Vagina (tissue), 2 donors: ENCODE measurements at regions not wholly inside any gene's neighbourhood (a gene's known extent, or its start where the extent isn't known, plus 50 kb on each side); places are given as distances from the start of the nearest gene placed in this dataset.

Experiments used
- DNase-seq, 2 donors: peaks; one replicate each; pipeline ENCODE4 v3.0.0-alpha.2; 2017; ENCODE audit errors: extremely low spot score in 2 of 2
- H3K27ac ChIP-seq: fragments of 200-600 bp; sonication (generic); one replicate; pipeline ENCODE4 v1.5.1; 2019
- H3K27me3 ChIP-seq: fragments of 200-600 bp; sonication (generic); one replicate; pipeline ENCODE4 v1.5.1; 2019
- H3K36me3 ChIP-seq, 2 donors: fragments of 200-600 bp; sonication (generic); one replicate each; pipeline ENCODE4 v1.5.1; 2017 to 2019
- H3K4me1 ChIP-seq: fragments of 200-600 bp; sonication (generic); one replicate; pipeline ENCODE4 v1.5.1; 2019
- H3K4me3 ChIP-seq, 2 donors: fragments of 200-600 bp; sonication (generic); 1 replicate in 1 of 2; 2 replicates in 1 of 2; pipeline ENCODE4 v1.5.1; 2016 to 2019
- H3K9me3 ChIP-seq: fragments of 200-600 bp; sonication (generic); one replicate; pipeline ENCODE4 v1.5.1; 2019
- CTCF ChIP-seq, 3 experiments: fragments of 450-650 bp in 2 of 3; fragments of 200-600 bp in 1 of 3; sonication (generic) in 1 of 3; IDR thresholded peaks; one replicate each; pipeline ENCODE4 v1.5.1; 2017 to 2019; ENCODE audit warnings: antibody characterized with exemption in 3 of 3, mild to moderate bottlenecking in 2 of 3, moderate library complexity in 2 of 3
- POLR2A ChIP-seq, 2 donors: fragments of 450-650 bp; IDR thresholded peaks; one replicate each; pipeline ENCODE4 v1.6.1; 2017; ENCODE audit warnings: antibody characterized with exemption in 2 of 2, mild to moderate bottlenecking in 2 of 2, moderate library complexity in 2 of 2
- POLR2AphosphoS5 ChIP-seq, 2 donors: sonication (generic); formaldehyde crosslinking; IDR thresholded peaks; one replicate each; pipeline ENCODE4 v1.9.0; 2017; ENCODE audit warnings: antibody characterized with exemption in 2 of 2, mild to moderate bottlenecking in 2 of 2, low read depth in 1 of 2; ENCODE audit not compliant: insufficient read depth in 1 of 2
- intact Hi-C: fragments of 100-400 bp; cut with DNase I; formaldehyde crosslinking; loops from one replicate; pipeline ENCODE4 v1.15.1; 2023

- intact Hi-C loops: no loop called here
- Histone ChIP-seq H3K9me3 (no peaks in the 10 kb centered on the region), H3K27ac (no peak overlapping the region), H3K27me3 (no peaks in the 10 kb centered on the region), H3K4me1 (no peaks in the 10 kb centered on the region), H3K4me3 (no peak overlapping the region), H3K36me3 (no peaks in the 10 kb centered on the region)
- TF ChIP-seq POLR2A (IDR thresholded peaks at IDR 0.05) (no peak), POLR2AphosphoS5 (IDR thresholded peaks at IDR 0.05; ENCODE audit: insufficient read depth in 1 of 2, low read depth in 1 of 2) (no peak), CTCF (IDR thresholded peaks at IDR 0.05) (no peak)
- DNase-seq: no peak
Measured at GRCh38 chr3:124137216-124137615, 145.3 kb upstream of the ROPN1 start.

GRCh38 chr3:124138148-124138547 is 146.2 kb upstream of the ROPN1 start:
- intact Hi-C loops: no loop called here
- no peak for DNase-seq
- Histone ChIP-seq H3K4me1 (no peaks in the 10 kb centered on the region), H3K27me3 (no peaks in the 10 kb centered on the region), H3K9me3 (no peaks in the 10 kb centered on the region), H3K4me3 (no peak overlapping the region), H3K36me3 (no peaks in the 10 kb centered on the region), H3K27ac (no peak overlapping the region)
- no peak for TF ChIP-seq CTCF (IDR thresholded peaks at IDR 0.05)
- no peak for TF ChIP-seq POLR2A (IDR thresholded peaks at IDR 0.05)
- TF ChIP-seq POLR2AphosphoS5 (IDR thresholded peaks at IDR 0.05; ENCODE audit: insufficient read depth in 1 of 2, low read depth in 1 of 2): no peak

- no peak for DNase-seq
- intact Hi-C loops: no loop called here
- Histone ChIP-seq H3K9me3 (no peaks in the 10 kb centered on the region), H3K27me3 (no peaks in the 10 kb centered on the region), H3K27ac (no peak overlapping the region), H3K4me1 (no peaks in the 10 kb centered on the region), H3K4me3 (no peak overlapping the region), H3K36me3 (no peaks in the 10 kb centered on the region)
- no peak for TF ChIP-seq POLR2A (IDR thresholded peaks at IDR 0.05)
- TF ChIP-seq CTCF (IDR thresholded peaks at IDR 0.05): no peak
- TF ChIP-seq POLR2AphosphoS5 (IDR thresholded peaks at IDR 0.05; ENCODE audit: insufficient read depth in 1 of 2, low read depth in 1 of 2): no peak
Measured at GRCh38 chr3:124140746-124141145, 148.8 kb upstream of the ROPN1 start.

GRCh38 chr3:124142389-124142970 is 150.6 kb upstream of the ROPN1 start:
- TF ChIP-seq CTCF (IDR thresholded peaks at IDR 0.05): no peak
- no peak for TF ChIP-seq POLR2A (IDR thresholded peaks at IDR 0.05)
- TF ChIP-seq POLR2AphosphoS5 (IDR thresholded peaks at IDR 0.05; ENCODE audit: insufficient read depth in 1 of 2, low read depth in 1 of 2): no peak
- Histone ChIP-seq H3K4me3 (no peak overlapping the region), H3K27me3 (no peaks in the 10 kb centered on the region), H3K9me3 (no peaks in the 10 kb centered on the region), H3K27ac (no peak overlapping the region), H3K4me1 (no peaks in the 10 kb centered on the region), H3K36me3 (no peaks in the 10 kb centered on the region)
- intact Hi-C loops: no loop called here
- no peak for DNase-seq

GRCh38 chr3:124143047-124143446 is 151.1 kb upstream of the ROPN1 start:
- Histone ChIP-seq H3K27ac (no peak overlapping the region), H3K9me3 (no peaks in the 10 kb centered on the region), H3K4me1 (no peaks in the 10 kb centered on the region), H3K36me3 (no peaks in the 10 kb centered on the region), H3K27me3 (no peaks in the 10 kb centered on the region), H3K4me3 (no peak overlapping the region)
- TF ChIP-seq POLR2AphosphoS5 (IDR thresholded peaks at IDR 0.05; ENCODE audit: insufficient read depth in 1 of 2, low read depth in 1 of 2) (no peak), POLR2A (IDR thresholded peaks at IDR 0.05) (no peak), CTCF (IDR thresholded peaks at IDR 0.05) (no peak)
- intact Hi-C loops: no loop called here
- DNase-seq: no peak
